ENCODE measurements at regions not wholly inside any gene's neighbourhood (a gene's known extent, or its start where the extent isn't known, plus 50 kb on each side); places are given as distances from the start of the nearest gene placed in this dataset.

- WGBS, 2 donors: 75 to 77% methylated on average over 17 to 20 of the region's 20 CpGs
- ATAC-seq (ENCODE audit: low FRiP score in 2 of 2) (no peak), DNase-seq (peak in 1 of 2 donors; percentile 47)
- H3K4me1 ChIP-seq: no peaks in the 10 kb centered on the region
- TF ChIP-seq EP300 (IDR thresholded peaks at IDR 0.05): no peak
- no peak for TF ChIP-seq CTCF (IDR thresholded peaks at IDR 0.05)
- no peak for TF ChIP-seq POLR2AphosphoS5 (IDR thresholded peaks at IDR 0.05)
- TF ChIP-seq POLR2A (IDR thresholded peaks at IDR 0.05): no peak
- H3K27me3 ChIP-seq: no peaks in the 10 kb centered on the region
- H3K36me3 ChIP-seq: no peaks in the 10 kb centered on the region
- H3K9me3 ChIP-seq: no peaks in the 10 kb centered on the region
- H3K27ac ChIP-seq: no peak overlapping the region
- no peak overlapping the region for H3K4me3 ChIP-seq
These were observed 152.7 kb upstream of the PCBD1 start for GRCh38 chr10:71040846-71041605.

- Histone ChIP-seq H3K4me1 (no peaks in the 10 kb centered on the region), H3K27me3 (no peaks in the 10 kb centered on the region), H3K27ac (no peak overlapping the region), H3K36me3 (no peaks in the 10 kb centered on the region), H3K4me3 (no peak overlapping the region), H3K9me3 (no peaks in the 10 kb centered on the region)
- 55 to 65% methylated on average over 4 of the region's 4 CpGs for WGBS, 2 donors
- no peak for DNase-seq
- TF ChIP-seq POLR2AphosphoS5 (IDR thresholded peaks at IDR 0.05) (no peak), CTCF (IDR thresholded peaks at IDR 0.05) (no peak), EP300 (IDR thresholded peaks at IDR 0.05) (no peak), POLR2A (IDR thresholded peaks at IDR 0.05) (no peak)
- ATAC-seq (ENCODE audit: low FRiP score in 2 of 2): no peak
These were observed 153.9 kb upstream of the PCBD1 start for GRCh38 chr10:71042216-71042615.

GRCh38 chr10:71042699-71043098 is 154.3 kb upstream of the PCBD1 start:
- H3K27ac ChIP-seq: no peak overlapping the region
- H3K4me1 ChIP-seq: no peaks in the 10 kb centered on the region
- no peaks in the 10 kb centered on the region for H3K36me3 ChIP-seq
- H3K27me3 ChIP-seq: no peaks in the 10 kb centered on the region
- ATAC-seq (ENCODE audit: low FRiP score in 2 of 2): no peak
- no peak overlapping the region for H3K4me3 ChIP-seq
- no peaks in the 10 kb centered on the region for H3K9me3 ChIP-seq
- TF ChIP-seq POLR2AphosphoS5 (IDR thresholded peaks at IDR 0.05): no peak
- no peak for TF ChIP-seq EP300 (IDR thresholded peaks at IDR 0.05)
- TF ChIP-seq CTCF (IDR thresholded peaks at IDR 0.05): no peak
- no peak for TF ChIP-seq POLR2A (IDR thresholded peaks at IDR 0.05)
- 77 to 80% methylated on average over 5 of the region's 5 CpGs for WGBS, 2 donors
- no peak for DNase-seq

- no peak for DNase-seq
- ATAC-seq (ENCODE audit: low FRiP score in 2 of 2): no peak
- Histone ChIP-seq H3K36me3 (no peaks in the 10 kb centered on the region), H3K27ac (no peak overlapping the region), H3K4me1 (no peaks in the 10 kb centered on the region), H3K27me3 (no peaks in the 10 kb centered on the region), H3K4me3 (no peak overlapping the region), H3K9me3 (no peaks in the 10 kb centered on the region)
- WGBS, 2 donors: 85 to 93% methylated on average over 3 to 4 of the region's 4 CpGs
- TF ChIP-seq POLR2A (IDR thresholded peaks at IDR 0.05): no peak
- TF ChIP-seq POLR2AphosphoS5 (IDR thresholded peaks at IDR 0.05): no peak
- TF ChIP-seq EP300 (IDR thresholded peaks at IDR 0.05): no peak
- no peak for TF ChIP-seq CTCF (IDR thresholded peaks at IDR 0.05)
These were observed 155.5 kb upstream of the PCBD1 start for GRCh38 chr10:71043858-71044257.

- 92 to 98% methylated on average over 5 to 7 of the region's 7 CpGs for WGBS, 2 donors
- ATAC-seq (ENCODE audit: low FRiP score in 2 of 2) (no peak), DNase-seq (no peak)
- Histone ChIP-seq H3K36me3 (no peaks in the 10 kb centered on the region), H3K27me3 (no peaks in the 10 kb centered on the region), H3K4me3 (no peak overlapping the region), H3K9me3 (no peaks in the 10 kb centered on the region), H3K4me1 (no peaks in the 10 kb centered on the region), H3K27ac (no peak overlapping the region)
- TF ChIP-seq POLR2A (IDR thresholded peaks at IDR 0.05) (no peak), EP300 (IDR thresholded peaks at IDR 0.05) (no peak), CTCF (IDR thresholded peaks at IDR 0.05) (no peak), POLR2AphosphoS5 (IDR thresholded peaks at IDR 0.05) (no peak)
These were observed 156.4 kb upstream of the PCBD1 start for GRCh38 chr10:71044720-71045119.

Data from upper lobe of left lung (tissue), 6 donors.